Activated CD8-positive, alpha-beta T cell treated with anti-CD3 and anti-CD28 coated beads for 36 hours (primary cell): ENCODE measurements at regions not wholly inside any gene's neighbourhood (a gene's known extent, or its start where the extent isn't known, plus 50 kb on each side); places are given as distances from the start of the nearest gene placed in this dataset.
"Not testable (repeated sequence)": the region's sequence is repeated elsewhere in the genome, so short reads cannot be mapped to it uniquely, and the experiment has no call there.

Experiments
- ATAC-seq: fragments of 200-7000 bp; cut with Tn5 transposase; one replicate; pipeline ENCODE4 v1.10.0; 2021; ENCODE audit warnings: mild to moderate bottlenecking, moderate library complexity
- CTCF ChIA-PET: fragments of 350-600 bp; sonication (Branson Sonifier 250); formaldehyde crosslinking; loops from one replicate; lab custom pipeline; 2021; ENCODE audit warnings: antibody characterized with exemption; lab: Charles Lee
- POLR2A ChIA-PET: fragments of 350-600 bp; sonication (Branson Sonifier 250); formaldehyde crosslinking; loops from one replicate; lab custom pipeline; 2021; ENCODE audit warnings: antibody characterized with exemption; lab: Charles Lee
- DNase-seq: peaks from one replicate; pipeline ENCODE4 v3.0.0-alpha.2; 2020
- H3K27ac Mint-ChIP-seq: one replicate; pipeline ENCODE4 v1.8.0; 2021; ENCODE audit warnings: mild to moderate bottlenecking, mixed read lengths
- H3K27me3 Mint-ChIP-seq: one replicate; pipeline ENCODE4 v1.8.0; 2021; ENCODE audit warnings: mixed read lengths
- H3K36me3 Mint-ChIP-seq: one replicate; pipeline ENCODE4 v1.8.0; 2021; ENCODE audit warnings: low read depth, mixed read lengths
- H3K4me1 Mint-ChIP-seq: one replicate; pipeline ENCODE4 v1.8.0; 2021; ENCODE audit warnings: low read depth, mixed read lengths
- H3K4me3 Mint-ChIP-seq: one replicate; pipeline ENCODE4 v1.8.0; 2021; ENCODE audit warnings: mild to moderate bottlenecking, moderate library complexity, mixed read lengths
- H3K9me3 Mint-ChIP-seq: one replicate; pipeline ENCODE4 v1.8.0; 2021; ENCODE audit warnings: mixed read lengths
- CTCF ChIP-seq: fragments of 200-600 bp; IDR thresholded peaks from one replicate; pipeline ENCODE4 v1.8.0; 2022; ENCODE audit warnings: antibody characterized with exemption, mild to moderate bottlenecking
- intact Hi-C: fragments of 100-400 bp; cut with micrococcal nuclease; formaldehyde crosslinking; loops from one replicate; pipeline ENCODE4 v1.10.0; 2022

GRCh38 chr6:10136636-10137035, 278.2 kb downstream of the TFAP2A start:
- ChIA-PET POLR2A (no interaction called here), CTCF (no interaction called here)
- ATAC-seq (no peak), DNase-seq (no peak)
- peaks cover 2% of the 10 kb centered on the region for H3K27me3 Mint-ChIP-seq
- no peak overlapping the region for H3K4me3 Mint-ChIP-seq
- intact Hi-C loops, result no loop called here
- H3K4me1 Mint-ChIP-seq, result no peaks in the 10 kb centered on the region
- H3K36me3 Mint-ChIP-seq, result no peaks in the 10 kb centered on the region
- H3K9me3 Mint-ChIP-seq, result no peaks in the 10 kb centered on the region
- H3K27ac Mint-ChIP-seq, result no peak overlapping the region
- no peak for TF ChIP-seq CTCF

- ATAC-seq, H3K36me3 Mint-ChIP-seq, H3K27ac Mint-ChIP-seq, H3K4me1 Mint-ChIP-seq, intact Hi-C loops, H3K27me3 Mint-ChIP-seq, DNase-seq, H3K4me3 Mint-ChIP-seq, H3K9me3 Mint-ChIP-seq, POLR2A ChIA-PET, CTCF ChIA-PET: not testable (repeated sequence)
Observed at GRCh38 chr6:10134185-10134584, 280.7 kb downstream of the TFAP2A start.

GRCh38 chr6:10128721-10129120, 286.2 kb downstream of the TFAP2A start:
- no peak for TF ChIP-seq CTCF
- DNase-seq, result no peak
- H3K4me3 Mint-ChIP-seq, result no peak overlapping the region
- H3K27me3 Mint-ChIP-seq, result peaks cover 2% of the 10 kb centered on the region
- intact Hi-C loops, result no loop called here
- H3K36me3 Mint-ChIP-seq, result no peaks in the 10 kb centered on the region
- ChIA-PET CTCF (no interaction called here), POLR2A (no interaction called here)
- H3K27ac Mint-ChIP-seq, result no peak overlapping the region
- no peak for ATAC-seq
- H3K9me3 Mint-ChIP-seq, result peaks cover 2% of the 10 kb centered on the region
- H3K4me1 Mint-ChIP-seq, result no peaks in the 10 kb centered on the region

- CTCF ChIA-PET, result no interaction called here
- ATAC-seq (no peak), DNase-seq (no peak)
- H3K4me1 Mint-ChIP-seq, result no peaks in the 10 kb centered on the region
- POLR2A ChIA-PET, result no interaction called here
- H3K27me3 Mint-ChIP-seq, result no peaks in the 10 kb centered on the region
- intact Hi-C loops, result no loop called here
- no peak overlapping the region for H3K4me3 Mint-ChIP-seq
- no peaks in the 10 kb centered on the region for H3K36me3 Mint-ChIP-seq
- H3K9me3 Mint-ChIP-seq, result peaks cover 1% of the 10 kb centered on the region
- no peak for TF ChIP-seq CTCF
- H3K27ac Mint-ChIP-seq, result no peak overlapping the region
Observed at GRCh38 chr6:10122164-10122563, 292.7 kb downstream of the TFAP2A start.

- DNase-seq (no peak), ATAC-seq (no peak)
- H3K27ac Mint-ChIP-seq, result no peak overlapping the region
- ChIA-PET CTCF (no interaction called here), POLR2A (no interaction called here)
- intact Hi-C loops, result no loop called here
- H3K27me3 Mint-ChIP-seq, result peaks cover 16% of the 10 kb centered on the region
- peaks cover 3% of the 10 kb centered on the region for H3K9me3 Mint-ChIP-seq
- no peak overlapping the region for H3K4me3 Mint-ChIP-seq
- H3K4me1 Mint-ChIP-seq, result no peaks in the 10 kb centered on the region
- H3K36me3 Mint-ChIP-seq, result no peaks in the 10 kb centered on the region
- TF ChIP-seq CTCF, result no peak
Observed at GRCh38 chr6:10112871-10113549, 301.9 kb downstream of the TFAP2A start.
